Kidney (tissue), 13 donors: ENCODE measurements at regions not wholly inside any gene's neighbourhood (a gene's known extent, or its start where the extent isn't known, plus 50 kb on each side); places are given as distances from the start of the nearest gene placed in this dataset.

Experiments
- DNase-seq, 5 donors: peaks; one replicate each; pipeline ENCODE4 v3.0.0-alpha.2; 2013 to 2020
- FAIRE-seq: peaks from 2 replicates; lab custom pipeline; 2012; peaks lifted over from hg19 to GRCh38; lab: Jason Lieb, UNC
- H3K27ac ChIP-seq, 2 donors: one replicate each; pipeline ENCODE4 v1.7.0; 2013; ENCODE audit warnings: low read depth in 2 of 2, low read length in 2 of 2, inconsistent platforms in 1 of 2
- H3K27me3 ChIP-seq: one replicate; pipeline ENCODE4 v1.7.1; 2013; ENCODE audit warnings: low read length, inconsistent platforms; ENCODE audit not compliant: control insufficient read depth, insufficient read depth
- H3K36me3 ChIP-seq, 3 donors: one replicate each; pipeline versions ENCODE4 v1.7.0 to v1.7.1; 2013; ENCODE audit warnings: low read length in 3 of 3, control low read depth in 1 of 3, inconsistent platforms in 1 of 3; ENCODE audit not compliant: insufficient read depth in 3 of 3, control insufficient read depth in 2 of 3
- H3K4me1 ChIP-seq, 3 donors: one replicate each; pipeline versions ENCODE4 v1.7.0 to v1.7.1; 2013; ENCODE audit warnings: low read length in 3 of 3, inconsistent platforms in 1 of 3, low read depth in 1 of 3; ENCODE audit not compliant: control insufficient read depth in 2 of 3, insufficient read depth in 2 of 3
- H3K4me3 ChIP-seq, 3 donors: one replicate each; pipeline versions ENCODE4 v1.7.0 to v1.8.1; 2013; ENCODE audit warnings: low read length in 3 of 3, control low read depth in 1 of 3, inconsistent platforms in 1 of 3
- H3K9ac ChIP-seq, 3 donors: one replicate each; pipeline versions ENCODE4 v1.7.0 to v1.7.1; 2013; ENCODE audit warnings: low read length in 3 of 3, control low read depth in 1 of 3, inconsistent platforms in 1 of 3
- H3K9me3 ChIP-seq, 3 donors: one replicate each; pipeline versions ENCODE4 v1.7.0 to v1.7.1; 2013; ENCODE audit warnings: low read length in 3 of 3, control low read depth in 1 of 3, inconsistent platforms in 1 of 3; ENCODE audit not compliant: control insufficient read depth in 2 of 3, insufficient read depth in 1 of 3
- intact Hi-C: fragments of 100-400 bp; cut with DNase I; formaldehyde crosslinking; loops from one replicate; pipeline ENCODE4 v1.11.1; 2022
- TF ChIP-seq, protein P1 (sequence below): IDR thresholded peaks from 3 replicates; pipeline ENCODE4 v1.5.1; 2012; ENCODE audit warnings: mild to moderate bottlenecking, moderate library complexity, borderline replicate concordance; ENCODE audit not compliant: insufficient read depth; ENCODE audit errors: extremely low read depth
- donor health status: control.
- donor health status: control.
- donor health status: control.
- donor health status: control.
- donor health status: control.
- donor health status: DM: yes; HTN: yes; CAD: no.
- donor health status: Normal renal cell carcinoma (clear cell type).

DNA sequence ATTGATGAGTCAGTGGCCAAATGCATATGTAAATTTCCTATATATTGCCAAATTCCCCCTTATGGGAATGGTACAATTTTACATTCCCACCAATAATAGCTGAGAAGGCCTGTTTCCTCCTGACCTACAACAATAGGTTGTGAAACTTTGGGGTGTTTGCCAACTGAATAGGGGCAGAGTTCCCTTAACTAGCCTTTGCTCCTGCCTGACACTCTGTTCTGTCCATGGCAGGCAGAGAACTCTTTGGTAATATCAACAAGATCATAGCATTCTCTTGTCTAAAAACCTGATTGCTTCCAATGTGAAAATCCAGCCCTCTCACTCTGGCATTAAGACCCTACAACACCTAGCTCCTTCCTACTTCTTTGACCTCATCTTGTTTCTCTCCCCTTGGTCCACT is 149.7 kb downstream of the HAPSTR1 start:
- Histone ChIP-seq H3K36me3 (no peaks in the 10 kb centered on the region), H3K4me1 (no peaks in the 10 kb centered on the region), H3K27ac (no peak overlapping the region), H3K27me3 (no peaks in the 10 kb centered on the region), H3K4me3 (no peak overlapping the region), H3K9me3 (no peaks in the 10 kb centered on the region), H3K9ac (no peak overlapping the region)
- intact Hi-C loops: no loop called here
- TF ChIP-seq, protein P1, sequence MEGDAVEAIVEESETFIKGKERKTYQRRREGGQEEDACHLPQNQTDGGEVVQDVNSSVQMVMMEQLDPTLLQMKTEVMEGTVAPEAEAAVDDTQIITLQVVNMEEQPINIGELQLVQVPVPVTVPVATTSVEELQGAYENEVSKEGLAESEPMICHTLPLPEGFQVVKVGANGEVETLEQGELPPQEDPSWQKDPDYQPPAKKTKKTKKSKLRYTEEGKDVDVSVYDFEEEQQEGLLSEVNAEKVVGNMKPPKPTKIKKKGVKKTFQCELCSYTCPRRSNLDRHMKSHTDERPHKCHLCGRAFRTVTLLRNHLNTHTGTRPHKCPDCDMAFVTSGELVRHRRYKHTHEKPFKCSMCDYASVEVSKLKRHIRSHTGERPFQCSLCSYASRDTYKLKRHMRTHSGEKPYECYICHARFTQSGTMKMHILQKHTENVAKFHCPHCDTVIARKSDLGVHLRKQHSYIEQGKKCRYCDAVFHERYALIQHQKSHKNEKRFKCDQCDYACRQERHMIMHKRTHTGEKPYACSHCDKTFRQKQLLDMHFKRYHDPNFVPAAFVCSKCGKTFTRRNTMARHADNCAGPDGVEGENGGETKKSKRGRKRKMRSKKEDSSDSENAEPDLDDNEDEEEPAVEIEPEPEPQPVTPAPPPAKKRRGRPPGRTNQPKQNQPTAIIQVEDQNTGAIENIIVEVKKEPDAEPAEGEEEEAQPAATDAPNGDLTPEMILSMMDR: no peak
- no peak for FAIRE-seq
- DNase-seq: no peak

DNA sequence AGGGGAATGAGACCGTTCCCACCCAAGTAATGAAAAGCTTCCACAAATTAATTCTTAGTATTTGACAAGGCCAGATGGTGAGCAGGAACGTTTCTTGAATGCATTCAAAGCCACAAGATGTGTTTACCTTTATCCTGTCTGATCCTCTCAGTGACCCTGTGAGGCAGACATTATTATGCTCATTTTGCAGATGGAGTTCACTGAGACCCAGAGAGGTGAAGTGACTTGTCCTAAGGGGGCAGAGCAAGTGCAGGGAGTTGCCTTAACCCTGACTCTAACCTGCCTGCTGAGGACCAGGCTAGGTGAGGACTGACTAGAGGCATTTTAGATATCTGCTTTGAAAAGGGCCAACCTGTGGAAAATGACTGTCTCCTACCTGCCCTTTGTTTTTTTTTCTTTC is 156.7 kb downstream of the HAPSTR1 start:
- no peak overlapping the region for H3K9ac ChIP-seq
- H3K27me3 ChIP-seq: no peaks in the 10 kb centered on the region
- FAIRE-seq (no peak), DNase-seq (no peak)
- no peak overlapping the region for H3K4me3 ChIP-seq
- TF ChIP-seq, protein P1: no peak
- intact Hi-C loops: no loop called here
- H3K9me3 ChIP-seq: no peaks in the 10 kb centered on the region
- no peaks in the 10 kb centered on the region for H3K4me1 ChIP-seq
- H3K27ac ChIP-seq: no peak overlapping the region
- H3K36me3 ChIP-seq: no peaks in the 10 kb centered on the region

DNA sequence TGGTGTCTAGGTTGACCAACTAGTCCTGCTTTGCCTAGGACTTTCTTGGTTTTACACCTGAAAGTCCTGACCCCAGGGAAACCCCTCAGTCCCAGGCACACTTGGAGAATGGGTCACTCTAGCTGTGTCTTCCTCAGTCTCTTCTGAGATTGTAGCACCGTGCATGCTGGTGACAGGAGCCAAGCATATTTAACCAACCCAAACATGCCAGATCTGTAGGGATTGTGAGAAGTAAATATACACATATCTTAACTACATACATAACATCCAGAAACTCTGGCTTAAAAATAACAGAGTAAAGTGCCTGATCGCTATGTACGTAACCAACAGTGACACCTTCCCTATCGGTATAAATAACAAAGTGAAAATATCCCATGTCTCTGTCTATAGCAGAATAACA is 158.1 kb downstream of the HAPSTR1 start:
- no peak overlapping the region for H3K27ac ChIP-seq
- intact Hi-C loops: no loop called here
- TF ChIP-seq, protein P1: no peak
- DNase-seq (no peak), FAIRE-seq (no peak)
- H3K36me3 ChIP-seq: no peaks in the 10 kb centered on the region
- H3K9me3 ChIP-seq: no peaks in the 10 kb centered on the region
- H3K27me3 ChIP-seq: no peaks in the 10 kb centered on the region
- H3K9ac ChIP-seq: no peak overlapping the region
- no peak overlapping the region for H3K4me3 ChIP-seq
- no peaks in the 10 kb centered on the region for H3K4me1 ChIP-seq

DNA sequence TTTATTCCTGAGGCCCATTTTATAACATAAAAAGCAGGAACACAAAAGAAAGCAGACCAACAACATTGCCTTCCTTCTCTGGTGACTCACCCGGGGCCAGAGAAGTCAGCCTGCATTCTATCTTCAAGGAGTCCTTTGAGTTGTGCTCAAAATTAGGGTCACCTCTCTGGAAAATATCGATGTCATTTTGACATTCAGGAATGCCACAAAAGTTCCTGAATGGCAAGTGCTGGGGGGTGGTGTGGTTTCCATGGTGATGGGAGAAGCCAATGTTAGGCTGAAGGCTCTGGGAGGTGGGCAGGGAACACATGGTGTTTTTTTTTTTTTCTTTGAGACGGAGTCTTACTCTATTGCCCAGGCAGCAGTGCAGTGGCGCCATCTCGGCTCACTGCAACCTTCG is 159.6 kb downstream of the HAPSTR1 start:
- intact Hi-C loops: no loop called here

More for the DNA sequence above, 159.6 kb downstream of the HAPSTR1 start:
- Histone ChIP-seq H3K27me3 (no peaks in the 10 kb centered on the region), H3K27ac (no peak overlapping the region), H3K9me3 (no peaks in the 10 kb centered on the region), H3K4me1 (no peaks in the 10 kb centered on the region), H3K4me3 (no peak overlapping the region), H3K9ac (no peak overlapping the region), H3K36me3 (no peaks in the 10 kb centered on the region)
- TF ChIP-seq, protein P1: no peak
- DNase-seq (no peak), FAIRE-seq (no peak)
